GM23338 (cell line): ENCODE measurements at regions not wholly inside any gene's neighbourhood (a gene's known extent, or its start where the extent isn't known, plus 50 kb on each side); places are given as distances from the start of the nearest gene placed in this dataset.

ENCODE experiments used
- ATAC-seq: fragments of 200-7000 bp; cut with Tn5 transposase; 3 replicates; pipeline ENCODE4 v1.9.1; 2020
- DNase-seq: peaks from one replicate; pipeline ENCODE4 v3.0.0-alpha.2; 2015; ENCODE audit warnings: low spot score
- H2AFZ ChIP-seq: fragments of 200-600 bp; sonication (generic); 2 replicates; pipeline ENCODE4 v1.8.0; 2016; ENCODE audit warnings: antibody characterized with exemption, mild to moderate bottlenecking, moderate library complexity
- H3F3A ChIP-seq: fragments of 200-600 bp; sonication (generic); replicated peaks from 2 replicates; pipeline ENCODE4 v1.8.0; 2017; ENCODE audit warnings: antibody characterized with exemption, mixed run types, low read depth
- H3K27ac ChIP-seq: fragments of 200-600 bp; sonication (generic); 2 replicates; pipeline ENCODE4 v1.6.1; 2016; ENCODE audit warnings: low read depth
- H3K27me3 ChIP-seq: fragments of 200-600 bp; sonication (generic); 2 replicates; pipeline ENCODE4 v1.8.0; 2016; ENCODE audit warnings: mild to moderate bottlenecking, mixed run types, moderate library complexity; ENCODE audit not compliant: insufficient read depth
- H3K36me3 ChIP-seq: fragments of 200-600 bp; sonication (generic); 2 replicates; pipeline ENCODE4 v1.8.0; 2016; ENCODE audit warnings: mild to moderate bottlenecking; ENCODE audit not compliant: insufficient read depth
- H3K4me1 ChIP-seq: fragments of 200-600 bp; sonication (generic); 2 replicates; pipeline ENCODE4 v1.8.0; 2016; ENCODE audit warnings: mild to moderate bottlenecking, moderate library complexity; ENCODE audit not compliant: insufficient read depth
- H3K4me2 ChIP-seq: fragments of 200-600 bp; sonication (generic); 2 replicates; pipeline ENCODE4 v1.7.1; 2017; ENCODE audit warnings: mixed run types
- H3K4me3 ChIP-seq: fragments of 200-600 bp; sonication (generic); 2 replicates; pipeline ENCODE4 v1.6.1; 2016; ENCODE audit warnings: mixed run types
- H3K79me2 ChIP-seq: fragments of 200-600 bp; sonication (generic); replicated peaks from 2 replicates; pipeline ENCODE4 v1.8.0; 2017; ENCODE audit warnings: mild to moderate bottlenecking; ENCODE audit not compliant: insufficient read depth
- H3K9me2 ChIP-seq: fragments of 200-600 bp; sonication (generic); 2 replicates; pipeline ENCODE4 v1.8.0; 2017; ENCODE audit not compliant: insufficient read depth
- H4K20me1 ChIP-seq: fragments of 200-600 bp; sonication (generic); replicated peaks from 2 replicates; pipeline ENCODE4 v1.8.0; 2017; ENCODE audit warnings: mild to moderate bottlenecking; ENCODE audit not compliant: insufficient read depth
- H3K27ac Mint-ChIP-seq: 2 replicates; pipeline ENCODE4 v1.8.0; 2020; ENCODE audit warnings: inconsistent platforms, mild to moderate bottlenecking, moderate library complexity, mixed read lengths
- H3K27me3 Mint-ChIP-seq: 3 replicates; pipeline ENCODE4 v1.8.0; 2022; ENCODE audit warnings: low read depth, mild to moderate bottlenecking, moderate library complexity, mixed read lengths, inconsistent platforms; ENCODE audit not compliant: insufficient read depth, poor library complexity
- H3K36me3 Mint-ChIP-seq: 3 replicates; pipeline ENCODE4 v1.8.0; 2021; ENCODE audit warnings: low read depth, mild to moderate bottlenecking, inconsistent platforms, moderate library complexity, mixed read lengths
- H3K4me1 Mint-ChIP-seq: 3 replicates; pipeline ENCODE4 v1.8.0; 2020; ENCODE audit warnings: mild to moderate bottlenecking, inconsistent platforms, mixed read lengths
- H3K4me3 Mint-ChIP-seq: 3 replicates; pipeline ENCODE4 v1.8.0; 2021; ENCODE audit warnings: moderate library complexity, mild to moderate bottlenecking, inconsistent platforms, mixed read lengths
- H3K9me3 Mint-ChIP-seq: 3 replicates; pipeline ENCODE4 v1.8.0; 2020; ENCODE audit warnings: moderate library complexity, mild to moderate bottlenecking, inconsistent platforms, mixed read lengths
- CREB1 ChIP-seq: fragments of 250-450 bp; sonication (Bioruptor Pico); IDR thresholded peaks from 2 replicates; pipeline ENCODE4 v1.5.0; 2020; ENCODE audit warnings: low read depth, mild to moderate bottlenecking, moderate library complexity
- CTCF ChIP-seq, 2 experiments: fragments of 200-600 bp in 1 of 2; sonication (generic) in 1 of 2; conservative IDR thresholded peaks; 2 replicates each; pipeline versions ENCODE4 v1.5.1 to v1.6.1; 2016 to 2017; ENCODE audit warnings: antibody characterized with exemption in 2 of 2, low read depth in 2 of 2, mild to moderate bottlenecking in 2 of 2, moderate library complexity in 1 of 2
- EZH2 ChIP-seq: fragments of 200-600 bp; sonication (generic); IDR thresholded peaks from one replicate; pipeline ENCODE4 v1.8.0; 2017; ENCODE audit warnings: antibody characterized with exemption, mild to moderate bottlenecking, low read depth; ENCODE audit not compliant: unreplicated experiment
- EZH2phosphoT487 ChIP-seq: fragments of 200-600 bp; sonication (generic); IDR thresholded peaks from one replicate; pipeline ENCODE4 v1.8.1; 2018; ENCODE audit warnings: antibody characterized with exemption; ENCODE audit not compliant: unreplicated experiment
- JUNB ChIP-seq: IDR thresholded peaks from one replicate; pipeline ENCODE4 v1.6.1; 2016; ENCODE audit warnings: antibody characterized with exemption; ENCODE audit not compliant: unreplicated experiment
- NANOG ChIP-seq: IDR thresholded peaks from 2 replicates; pipeline ENCODE4 v1.6.1; 2016; ENCODE audit warnings: antibody characterized with exemption, borderline replicate concordance
- POLR2AphosphoS5 ChIP-seq: IDR thresholded peaks from 2 replicates; pipeline ENCODE4 v1.6.1; 2016; ENCODE audit warnings: antibody characterized with exemption, low read depth
- ZNF331 ChIP-seq: fragments of 250-450 bp; sonication (Bioruptor Pico); IDR thresholded peaks from 2 replicates; pipeline ENCODE4 v1.5.0; 2020; ENCODE audit warnings: low read depth, mild to moderate bottlenecking, moderate library complexity
- TF ChIP-seq, protein P1 (sequence below): fragments of 250-450 bp; sonication (Bioruptor Pico); IDR thresholded peaks from 2 replicates; pipeline ENCODE4 v1.5.0; 2020; ENCODE audit warnings: mild to moderate bottlenecking, moderate library complexity
- TF ChIP-seq, protein P2 (sequence below): IDR thresholded peaks from one replicate; pipeline ENCODE4 v1.6.1; 2018; ENCODE audit warnings: antibody characterized with exemption; ENCODE audit not compliant: unreplicated experiment

GRCh38 chr1:58013237-58013636 lies 533.3 kb downstream of the OMA1 start:
- peaks cover 3% of the 10 kb centered on the region for H3K27me3 Mint-ChIP-seq
- Histone ChIP-seq H3K27me3 (no peaks in the 10 kb centered on the region), H3K4me3 (no peak overlapping the region), H3K4me2 (no peak overlapping the region), H3K9me2 (0 out of 2 replicates have a peak, but pooled peaks cover 4% of the 10 kb centered on the region), H2AFZ (no peak overlapping the region), H3K36me3 (no peaks in the 10 kb centered on the region), H4K20me1 (no peaks in the 10 kb centered on the region), H3K79me2 (no peaks in the 10 kb centered on the region), H3F3A (no peaks in the 10 kb centered on the region), H3K27ac (no peak overlapping the region), H3K4me1 (peaks cover 15% of the 10 kb centered on the region; the same call in 1 of the 2 replicates)
- TF ChIP-seq CTCF (conservative IDR thresholded peaks at IDR 0.05; ENCODE audit: low read depth in 2 of 2) (peak; percentile 37 to 68), NANOG (no peak)
- H3K4me3 Mint-ChIP-seq, result no peak overlapping the region
- no peaks in the 10 kb centered on the region for H3K36me3 Mint-ChIP-seq
- peaks cover 13% of the 10 kb centered on the region for H3K4me1 Mint-ChIP-seq
- no peak overlapping the region for H3K27ac Mint-ChIP-seq
- peak; percentile 57 for DNase-seq
- 0 out of 3 replicates have a peak, but pooled peaks have one; percentile 23 for ATAC-seq
- H3K9me3 Mint-ChIP-seq, result no peaks in the 10 kb centered on the region; the same call in 2 of the 3 replicates

DNA sequence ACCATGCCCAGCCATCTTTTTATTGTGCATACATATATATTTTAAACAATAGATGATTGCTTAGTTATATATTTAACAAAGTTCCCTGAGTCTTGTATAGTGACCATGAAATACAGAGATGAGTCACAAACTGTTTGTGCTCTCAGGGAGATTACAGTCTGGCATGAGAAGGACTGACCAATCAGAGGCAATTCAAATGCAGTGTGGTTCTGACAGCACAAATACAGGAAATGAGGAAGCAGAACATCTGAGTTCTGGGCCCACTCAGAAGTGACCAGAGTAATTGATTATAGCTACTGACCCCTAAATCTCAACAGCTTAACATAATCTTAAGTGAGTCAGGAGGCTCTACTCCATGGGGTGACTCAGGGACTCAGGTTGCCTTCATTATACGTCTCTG lies 534.5 kb downstream of the OMA1 start:
- Mint-ChIP-seq H3K4me3 (no peak overlapping the region), H3K36me3 (no peaks in the 10 kb centered on the region), H3K9me3 (no peaks in the 10 kb centered on the region), H3K4me1 (peaks cover 21% of the 10 kb centered on the region), H3K27me3 (peaks cover 3% of the 10 kb centered on the region), H3K27ac (no peak overlapping the region)
- no peak overlapping the region for H3K27ac ChIP-seq
- H3K4me2 ChIP-seq, result no peak overlapping the region
- 0 out of 2 replicates have a peak, but pooled peaks cover 2% of the 10 kb centered on the region for H3K9me2 ChIP-seq
- H3K36me3 ChIP-seq, result no peaks in the 10 kb centered on the region
- no peaks in the 10 kb centered on the region for H3F3A ChIP-seq
- no peak overlapping the region for H2AFZ ChIP-seq
- peaks cover 28% of the 10 kb centered on the region for H3K4me1 ChIP-seq
- H3K27me3 ChIP-seq, result no peaks in the 10 kb centered on the region
- DNase-seq, result no peak
- H3K4me3 ChIP-seq, result no peak overlapping the region
- no peaks in the 10 kb centered on the region for H4K20me1 ChIP-seq
- no peak for ATAC-seq
- no peaks in the 10 kb centered on the region for H3K79me2 ChIP-seq
- TF ChIP-seq, protein P1, sequence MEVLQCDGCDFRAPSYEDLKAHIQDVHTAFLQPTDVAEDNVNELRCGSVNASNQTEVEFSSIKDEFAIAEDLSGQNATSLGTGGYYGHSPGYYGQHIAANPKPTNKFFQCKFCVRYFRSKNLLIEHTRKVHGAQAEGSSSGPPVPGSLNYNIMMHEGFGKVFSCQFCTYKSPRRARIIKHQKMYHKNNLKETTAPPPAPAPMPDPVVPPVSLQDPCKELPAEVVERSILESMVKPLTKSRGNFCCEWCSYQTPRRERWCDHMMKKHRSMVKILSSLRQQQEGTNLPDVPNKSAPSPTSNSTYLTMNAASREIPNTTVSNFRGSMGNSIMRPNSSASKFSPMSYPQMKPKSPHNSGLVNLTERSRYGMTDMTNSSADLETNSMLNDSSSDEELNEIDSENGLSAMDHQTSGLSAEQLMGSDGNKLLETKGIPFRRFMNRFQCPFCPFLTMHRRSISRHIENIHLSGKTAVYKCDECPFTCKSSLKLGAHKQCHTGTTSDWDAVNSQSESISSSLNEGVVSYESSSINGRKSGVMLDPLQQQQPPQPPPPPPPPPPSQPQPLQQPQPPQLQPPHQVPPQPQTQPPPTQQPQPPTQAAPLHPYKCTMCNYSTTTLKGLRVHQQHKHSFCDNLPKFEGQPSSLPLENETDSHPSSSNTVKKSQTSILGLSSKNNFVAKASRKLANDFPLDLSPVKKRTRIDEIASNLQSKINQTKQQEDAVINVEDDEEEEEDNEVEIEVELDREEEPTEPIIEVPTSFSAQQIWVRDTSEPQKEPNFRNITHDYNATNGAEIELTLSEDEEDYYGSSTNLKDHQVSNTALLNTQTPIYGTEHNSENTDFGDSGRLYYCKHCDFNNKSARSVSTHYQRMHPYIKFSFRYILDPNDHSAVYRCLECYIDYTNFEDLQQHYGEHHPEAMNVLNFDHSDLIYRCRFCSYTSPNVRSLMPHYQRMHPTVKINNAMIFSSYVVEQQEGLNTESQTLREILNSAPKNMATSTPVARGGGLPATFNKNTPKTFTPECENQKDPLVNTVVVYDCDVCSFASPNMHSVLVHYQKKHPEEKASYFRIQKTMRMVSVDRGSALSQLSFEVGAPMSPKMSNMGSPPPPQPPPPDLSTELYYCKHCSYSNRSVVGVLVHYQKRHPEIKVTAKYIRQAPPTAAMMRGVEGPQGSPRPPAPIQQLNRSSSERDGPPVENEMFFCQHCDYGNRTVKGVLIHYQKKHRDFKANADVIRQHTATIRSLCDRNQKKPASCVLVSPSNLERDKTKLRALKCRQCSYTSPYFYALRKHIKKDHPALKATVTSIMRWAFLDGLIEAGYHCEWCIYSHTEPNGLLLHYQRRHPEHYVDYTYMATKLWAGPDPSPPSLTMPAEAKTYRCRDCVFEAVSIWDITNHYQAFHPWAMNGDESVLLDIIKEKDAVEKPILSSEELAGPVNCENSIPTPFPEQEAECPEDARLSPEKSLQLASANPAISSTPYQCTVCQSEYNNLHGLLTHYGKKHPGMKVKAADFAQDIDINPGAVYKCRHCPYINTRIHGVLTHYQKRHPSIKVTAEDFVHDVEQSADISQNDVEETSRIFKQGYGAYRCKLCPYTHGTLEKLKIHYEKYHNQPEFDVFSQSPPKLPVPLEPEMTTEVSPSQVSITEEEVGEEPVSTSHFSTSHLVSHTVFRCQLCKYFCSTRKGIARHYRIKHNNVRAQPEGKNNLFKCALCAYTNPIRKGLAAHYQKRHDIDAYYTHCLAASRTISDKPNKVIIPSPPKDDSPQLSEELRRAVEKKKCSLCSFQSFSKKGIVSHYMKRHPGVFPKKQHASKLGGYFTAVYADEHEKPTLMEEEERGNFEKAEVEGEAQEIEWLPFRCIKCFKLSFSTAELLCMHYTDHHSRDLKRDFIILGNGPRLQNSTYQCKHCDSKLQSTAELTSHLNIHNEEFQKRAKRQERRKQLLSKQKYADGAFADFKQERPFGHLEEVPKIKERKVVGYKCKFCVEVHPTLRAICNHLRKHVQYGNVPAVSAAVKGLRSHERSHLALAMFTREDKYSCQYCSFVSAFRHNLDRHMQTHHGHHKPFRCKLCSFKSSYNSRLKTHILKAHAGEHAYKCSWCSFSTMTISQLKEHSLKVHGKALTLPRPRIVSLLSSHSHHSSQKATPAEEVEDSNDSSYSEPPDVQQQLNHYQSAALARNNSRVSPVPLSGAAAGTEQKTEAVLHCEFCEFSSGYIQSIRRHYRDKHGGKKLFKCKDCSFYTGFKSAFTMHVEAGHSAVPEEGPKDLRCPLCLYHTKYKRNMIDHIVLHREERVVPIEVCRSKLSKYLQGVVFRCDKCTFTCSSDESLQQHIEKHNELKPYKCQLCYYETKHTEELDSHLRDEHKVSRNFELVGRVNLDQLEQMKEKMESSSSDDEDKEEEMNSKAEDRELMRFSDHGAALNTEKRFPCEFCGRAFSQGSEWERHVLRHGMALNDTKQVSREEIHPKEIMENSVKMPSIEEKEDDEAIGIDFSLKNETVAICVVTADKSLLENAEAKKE (CRISPR knock-in tag), result no peak
- TF ChIP-seq JUNB (no peak), POLR2AphosphoS5 (no peak), CREB1 (CRISPR knock-in tag) (no peak), NANOG (no peak), EZH2phosphoT487 (no peak), EZH2 (no peak), ZNF331 (CRISPR knock-in tag) (no peak)
- TF ChIP-seq, protein P2, sequence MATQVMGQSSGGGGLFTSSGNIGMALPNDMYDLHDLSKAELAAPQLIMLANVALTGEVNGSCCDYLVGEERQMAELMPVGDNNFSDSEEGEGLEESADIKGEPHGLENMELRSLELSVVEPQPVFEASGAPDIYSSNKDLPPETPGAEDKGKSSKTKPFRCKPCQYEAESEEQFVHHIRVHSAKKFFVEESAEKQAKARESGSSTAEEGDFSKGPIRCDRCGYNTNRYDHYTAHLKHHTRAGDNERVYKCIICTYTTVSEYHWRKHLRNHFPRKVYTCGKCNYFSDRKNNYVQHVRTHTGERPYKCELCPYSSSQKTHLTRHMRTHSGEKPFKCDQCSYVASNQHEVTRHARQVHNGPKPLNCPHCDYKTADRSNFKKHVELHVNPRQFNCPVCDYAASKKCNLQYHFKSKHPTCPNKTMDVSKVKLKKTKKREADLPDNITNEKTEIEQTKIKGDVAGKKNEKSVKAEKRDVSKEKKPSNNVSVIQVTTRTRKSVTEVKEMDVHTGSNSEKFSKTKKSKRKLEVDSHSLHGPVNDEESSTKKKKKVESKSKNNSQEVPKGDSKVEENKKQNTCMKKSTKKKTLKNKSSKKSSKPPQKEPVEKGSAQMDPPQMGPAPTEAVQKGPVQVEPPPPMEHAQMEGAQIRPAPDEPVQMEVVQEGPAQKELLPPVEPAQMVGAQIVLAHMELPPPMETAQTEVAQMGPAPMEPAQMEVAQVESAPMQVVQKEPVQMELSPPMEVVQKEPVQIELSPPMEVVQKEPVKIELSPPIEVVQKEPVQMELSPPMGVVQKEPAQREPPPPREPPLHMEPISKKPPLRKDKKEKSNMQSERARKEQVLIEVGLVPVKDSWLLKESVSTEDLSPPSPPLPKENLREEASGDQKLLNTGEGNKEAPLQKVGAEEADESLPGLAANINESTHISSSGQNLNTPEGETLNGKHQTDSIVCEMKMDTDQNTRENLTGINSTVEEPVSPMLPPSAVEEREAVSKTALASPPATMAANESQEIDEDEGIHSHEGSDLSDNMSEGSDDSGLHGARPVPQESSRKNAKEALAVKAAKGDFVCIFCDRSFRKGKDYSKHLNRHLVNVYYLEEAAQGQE, result no peak
